Neuronal stem cell (in vitro differentiated cells): ENCODE measurements at regions not wholly inside any gene's neighbourhood (a gene's known extent, or its start where the extent isn't known, plus 50 kb on each side); places are given as distances from the start of the nearest gene placed in this dataset.

ENCODE experiments used
- DNase-seq: peaks from one replicate; pipeline ENCODE4 v3.0.0-alpha.2; 2013; ENCODE audit warnings: low spot score
- H2AFZ ChIP-seq: one replicate; pipeline ENCODE4 v1.6.1; 2013; ENCODE audit warnings: mild to moderate bottlenecking, low read length, inconsistent platforms
- H2AK5ac ChIP-seq: 2 replicates; pipeline ENCODE4 v1.6.1; 2013; ENCODE audit warnings: low read depth, mild to moderate bottlenecking, inconsistent platforms, low read length, moderate library complexity, mixed read lengths
- H2BK120ac ChIP-seq: 2 replicates; pipeline ENCODE4 v1.6.1; 2013; ENCODE audit warnings: low read depth, mild to moderate bottlenecking, inconsistent platforms, low read length, moderate library complexity, mixed read lengths
- H2BK12ac ChIP-seq: one replicate; pipeline ENCODE4 v1.6.1; 2013; ENCODE audit warnings: low read length, inconsistent platforms
- H2BK15ac ChIP-seq: 2 replicates; pipeline ENCODE4 v1.6.1; 2013; ENCODE audit warnings: mild to moderate bottlenecking, low read length, inconsistent platforms, mixed read lengths
- H2BK5ac ChIP-seq: one replicate; pipeline ENCODE4 v1.6.1; 2013; ENCODE audit warnings: inconsistent platforms, mild to moderate bottlenecking, low read length, moderate library complexity
- H3K14ac ChIP-seq: one replicate; pipeline ENCODE4 v1.6.1; 2013; ENCODE audit warnings: low read length, inconsistent platforms
- H3K18ac ChIP-seq: 2 replicates; pipeline ENCODE4 v1.6.1; 2013; ENCODE audit warnings: low read length, inconsistent platforms
- H3K23ac ChIP-seq: 2 replicates; pipeline ENCODE4 v1.6.1; 2013; ENCODE audit warnings: low read depth, mild to moderate bottlenecking, mixed read lengths, low read length, inconsistent platforms; ENCODE audit not compliant: poor library complexity
- H3K27ac ChIP-seq: replicated peaks from 3 replicates; pipeline ENCODE4 v1.5.1; 2013; ENCODE audit warnings: low read length, inconsistent platforms
- H3K27me3 ChIP-seq, 3 experiments: 2 replicates each; pipeline ENCODE4 v1.6.1; 2013; ENCODE audit warnings: low read length in 3 of 3, mild to moderate bottlenecking in 2 of 3, inconsistent platforms in 1 of 3, low read depth in 1 of 3, mixed read lengths in 1 of 3, moderate library complexity in 1 of 3; ENCODE audit not compliant: control insufficient read depth in 3 of 3, insufficient read depth in 3 of 3
- H3K36me3 ChIP-seq, 2 donors: replicated peaks in 1 of 2; 2 replicates each; pipeline ENCODE4 v1.6.1; 2013; ENCODE audit warnings: low read length in 2 of 2; ENCODE audit not compliant: control insufficient read depth in 2 of 2, insufficient read depth in 2 of 2
- H3K4ac ChIP-seq: 2 replicates; pipeline ENCODE4 v1.6.1; 2013; ENCODE audit warnings: inconsistent platforms, mild to moderate bottlenecking, low read length, moderate library complexity
- H3K4me1 ChIP-seq, 2 donors: 1 replicate in 1 of 2; 2 replicates in 1 of 2; pipeline ENCODE4 v1.6.1; 2013; ENCODE audit warnings: low read length in 2 of 2, low read depth in 1 of 2; ENCODE audit not compliant: control insufficient read depth in 2 of 2, insufficient read depth in 1 of 2
- H3K4me2 ChIP-seq: one replicate; pipeline ENCODE4 v1.6.1; 2013; ENCODE audit warnings: mild to moderate bottlenecking, low read length, inconsistent platforms; ENCODE audit not compliant: insufficient read depth, poor library complexity, severe bottlenecking
- H3K4me3 ChIP-seq, 2 donors: 2 replicates each; pipeline ENCODE4 v1.5.1; 2013; ENCODE audit warnings: low read length in 2 of 2, mild to moderate bottlenecking in 2 of 2, inconsistent platforms in 1 of 2, moderate library complexity in 1 of 2
- H3K79me1 ChIP-seq: one replicate; pipeline ENCODE4 v1.6.1; 2013; ENCODE audit warnings: low read depth, mild to moderate bottlenecking, inconsistent platforms, low read length, moderate library complexity
- H3K9ac ChIP-seq: one replicate; pipeline ENCODE4 v1.6.1; 2013; ENCODE audit warnings: mild to moderate bottlenecking, low read depth, low read length, inconsistent platforms; ENCODE audit not compliant: poor library complexity
- H3K9me3 ChIP-seq, 2 donors: replicated peaks in 1 of 2; 2 replicates each; pipeline versions ENCODE3 to v1.6.1; 2013; ENCODE audit warnings: low read length in 2 of 2, mild to moderate bottlenecking in 2 of 2, inconsistent platforms in 1 of 2, low read depth in 1 of 2, mixed read lengths in 1 of 2, moderate library complexity in 1 of 2; ENCODE audit not compliant: control insufficient read depth in 2 of 2, insufficient read depth in 1 of 2
- H4K8ac ChIP-seq: one replicate; pipeline ENCODE4 v1.6.1; 2013; ENCODE audit warnings: low read depth, mild to moderate bottlenecking, inconsistent platforms, low read length, moderate library complexity
- H4K91ac ChIP-seq: one replicate; pipeline ENCODE4 v1.6.1; 2013; ENCODE audit warnings: low read length, low read depth, mild to moderate bottlenecking, inconsistent platforms; ENCODE audit not compliant: poor library complexity
- WGBS, 2 donors: extraction: QIAGEN DNeasy Blood & Tissue Kit; methylation state at CpG; one replicate each; pipeline ENCODE4 v1.1.7; 2013; ENCODE audit warnings: missing lambda C conversion rate in 2 of 2, mixed read lengths in 1 of 2; ENCODE audit not compliant: insufficient read length in 2 of 2, insufficient replicate concordance in 1 of 2; ENCODE audit errors: extremely low coverage in 2 of 2; 5-methylcytosine and 5-hydroxymethylcytosine counted together

- no CpG with 5 or more reads among the region's 1 CpG for WGBS, 2 donors
- no peak overlapping the region for H2AK5ac ChIP-seq
- no peak overlapping the region for H2BK15ac ChIP-seq
- no peak overlapping the region for H3K23ac ChIP-seq
- H3K18ac ChIP-seq: no peak overlapping the region
- H2BK120ac ChIP-seq: no peak overlapping the region
- H4K8ac ChIP-seq: no peak overlapping the region
- H3K36me3 ChIP-seq: no peaks in the 10 kb centered on the region
- no peak overlapping the region for H2BK5ac ChIP-seq
- H3K14ac ChIP-seq: no peak overlapping the region
- H3K27me3 ChIP-seq: no peaks in the 10 kb centered on the region
- H2AFZ ChIP-seq: no peak overlapping the region
- no peaks in the 10 kb centered on the region for H3K9me3 ChIP-seq
- no peak overlapping the region for H3K4ac ChIP-seq
- no peak overlapping the region for H3K9ac ChIP-seq
- H3K4me2 ChIP-seq: no peak overlapping the region
- no peaks in the 10 kb centered on the region for H3K4me1 ChIP-seq
- H3K27ac ChIP-seq: no peak overlapping the region
- no peak for DNase-seq
- H3K79me1 ChIP-seq: no peaks in the 10 kb centered on the region
- no peak overlapping the region for H3K4me3 ChIP-seq
- no peak overlapping the region for H4K91ac ChIP-seq
- no peak overlapping the region for H2BK12ac ChIP-seq
Measured at GRCh38 chr5:162837155-162837554, 600.2 kb upstream of the CCNG1 start.

GRCh38 chr5:162842727-162843126, 594.7 kb upstream of the CCNG1 start:
- no peak overlapping the region for H3K23ac ChIP-seq
- no peak overlapping the region for H3K4me2 ChIP-seq
- no peak for DNase-seq
- no peak overlapping the region for H3K14ac ChIP-seq
- no peak overlapping the region for H2AFZ ChIP-seq
- H2AK5ac ChIP-seq: no peak overlapping the region
- no peak overlapping the region for H3K9ac ChIP-seq
- no peak overlapping the region for H3K18ac ChIP-seq
- no peak overlapping the region for H2BK12ac ChIP-seq
- no peaks in the 10 kb centered on the region for H3K79me1 ChIP-seq
- H3K4ac ChIP-seq: no peak overlapping the region
- no CpG with 5 or more reads among the region's 2 CpGs for WGBS, 2 donors
- H3K4me1 ChIP-seq: no peaks in the 10 kb centered on the region
- H2BK120ac ChIP-seq: no peak overlapping the region
- H3K27ac ChIP-seq: no peak overlapping the region
- H3K4me3 ChIP-seq: no peak overlapping the region
- H3K27me3 ChIP-seq: no peaks in the 10 kb centered on the region
- H3K9me3 ChIP-seq: no peaks in the 10 kb centered on the region
- no peak overlapping the region for H2BK5ac ChIP-seq
- H2BK15ac ChIP-seq: no peak overlapping the region
- H4K8ac ChIP-seq: no peak overlapping the region
- H4K91ac ChIP-seq: no peak overlapping the region
- no peaks in the 10 kb centered on the region for H3K36me3 ChIP-seq

- no peak overlapping the region for H4K91ac ChIP-seq
- no CpG with 5 or more reads among the region's 2 CpGs for WGBS, 2 donors
- no peaks in the 10 kb centered on the region for H3K36me3 ChIP-seq
- H2BK120ac ChIP-seq: no peak overlapping the region
- H2AK5ac ChIP-seq: no peak overlapping the region
- H3K79me1 ChIP-seq: no peaks in the 10 kb centered on the region
- H2BK15ac ChIP-seq: no peak overlapping the region
- H3K27ac ChIP-seq: no peak overlapping the region
- H2BK5ac ChIP-seq: no peak overlapping the region
- no peaks in the 10 kb centered on the region for H3K27me3 ChIP-seq
- no peak overlapping the region for H2AFZ ChIP-seq
- no peak overlapping the region for H3K18ac ChIP-seq
- H3K14ac ChIP-seq: no peak overlapping the region
- H3K4me3 ChIP-seq: no peak overlapping the region
- no peaks in the 10 kb centered on the region for H3K4me1 ChIP-seq
- H4K8ac ChIP-seq: no peak overlapping the region
- H3K9ac ChIP-seq: no peak overlapping the region
- DNase-seq: no peak
- H3K4me2 ChIP-seq: no peak overlapping the region
- H2BK12ac ChIP-seq: no peak overlapping the region
- H3K4ac ChIP-seq: no peak overlapping the region
- no peaks in the 10 kb centered on the region for H3K9me3 ChIP-seq
- no peak overlapping the region for H3K23ac ChIP-seq
Measured at GRCh38 chr5:162852134-162852533, 585.3 kb upstream of the CCNG1 start.

GRCh38 chr5:162858770-162859169, 578.6 kb upstream of the CCNG1 start:
- H3K79me1 ChIP-seq: no peaks in the 10 kb centered on the region
- H3K23ac ChIP-seq: no peak overlapping the region
- no peaks in the 10 kb centered on the region for H3K4me1 ChIP-seq

More at GRCh38 chr5:162858770-162859169, 578.6 kb upstream of the CCNG1 start:
- no peak overlapping the region for H2AFZ ChIP-seq
- no peak overlapping the region for H3K14ac ChIP-seq
- no peak overlapping the region for H2BK12ac ChIP-seq
- no peak overlapping the region for H3K9ac ChIP-seq
- no peak for DNase-seq
- H2BK120ac ChIP-seq: no peak overlapping the region
- no peaks in the 10 kb centered on the region for H3K36me3 ChIP-seq
- WGBS, 2 donors: no CpG with 5 or more reads among the region's 4 CpGs
- no peak overlapping the region for H2BK15ac ChIP-seq
- H3K4ac ChIP-seq: no peak overlapping the region
- no peak overlapping the region for H2AK5ac ChIP-seq
- H3K27ac ChIP-seq: no peak overlapping the region
- no peak overlapping the region for H2BK5ac ChIP-seq
- H4K91ac ChIP-seq: no peak overlapping the region
- H3K4me2 ChIP-seq: no peak overlapping the region
- no peak overlapping the region for H3K4me3 ChIP-seq
- no peaks in the 10 kb centered on the region for H3K9me3 ChIP-seq
- H3K18ac ChIP-seq: no peak overlapping the region
- no peak overlapping the region for H4K8ac ChIP-seq
- no peaks in the 10 kb centered on the region for H3K27me3 ChIP-seq
